H9 (cell line): ENCODE measurements at regions not wholly inside any gene's neighbourhood (a gene's known extent, or its start where the extent isn't known, plus 50 kb on each side); places are given as distances from the start of the nearest gene placed in this dataset.

Source experiments
- DNase-seq: peaks from one replicate; pipeline ENCODE4 v3.0.0-alpha.2; 2017
- H2AFZ ChIP-seq: one replicate; pipeline ENCODE4 v1.6.1; 2013; ENCODE audit warnings: mild to moderate bottlenecking, low read length, control low read depth, moderate library complexity
- H2AK5ac ChIP-seq: 2 replicates; pipeline ENCODE4 v1.6.1; 2013; ENCODE audit warnings: low read length, control low read depth, mixed read lengths; ENCODE audit not compliant: insufficient read length
- H2BK120ac ChIP-seq: one replicate; pipeline ENCODE4 v1.6.1; 2013; ENCODE audit warnings: low read depth, mild to moderate bottlenecking, low read length, control low read depth, inconsistent platforms; ENCODE audit not compliant: poor library complexity, severe bottlenecking
- H2BK12ac ChIP-seq: 2 replicates; pipeline ENCODE4 v1.6.1; 2013; ENCODE audit warnings: low read length, control low read depth, mixed read lengths, low read depth; ENCODE audit not compliant: insufficient read length
- H2BK15ac ChIP-seq: 2 replicates; pipeline ENCODE4 v1.6.1; 2013; ENCODE audit warnings: low read depth, low read length, control low read depth
- H2BK20ac ChIP-seq: one replicate; pipeline ENCODE4 v1.6.1; 2013; ENCODE audit warnings: low read depth, mild to moderate bottlenecking, low read length, control low read depth, inconsistent platforms; ENCODE audit not compliant: poor library complexity, severe bottlenecking
- H2BK5ac ChIP-seq: 2 replicates; pipeline ENCODE4 v1.6.1; 2013; ENCODE audit warnings: low read length, control low read depth, mixed read lengths; ENCODE audit not compliant: insufficient read length
- H3K14ac ChIP-seq: 2 replicates; pipeline ENCODE4 v1.6.1; 2013; ENCODE audit warnings: low read length, control low read depth; ENCODE audit not compliant: insufficient read depth
- H3K18ac ChIP-seq: 2 replicates; pipeline ENCODE4 v1.6.1; 2013; ENCODE audit warnings: low read depth, mild to moderate bottlenecking, mixed read lengths, low read length, control low read depth; ENCODE audit not compliant: insufficient read length
- H3K23ac ChIP-seq: 2 replicates; pipeline ENCODE4 v1.6.1; 2013; ENCODE audit warnings: low read length, control low read depth, mixed read lengths, low read depth; ENCODE audit not compliant: insufficient read length
- H3K23me2 ChIP-seq: 2 replicates; pipeline ENCODE4 v1.6.1; 2013; ENCODE audit warnings: low read depth, mild to moderate bottlenecking, mixed read lengths, low read length, control low read depth; ENCODE audit not compliant: insufficient read length, poor library complexity, severe bottlenecking
- H3K27ac ChIP-seq: 2 replicates; pipeline ENCODE4 v1.5.1; 2013; ENCODE audit warnings: low read length, control low read depth, mixed read lengths, low read depth; ENCODE audit not compliant: insufficient read length
- H3K27me3 ChIP-seq: 2 replicates; pipeline ENCODE4 v1.6.1; 2013; ENCODE audit warnings: low read length, control low read depth, inconsistent platforms; ENCODE audit not compliant: insufficient read depth
- H3K4ac ChIP-seq: 2 replicates; pipeline ENCODE4 v1.6.1; 2013; ENCODE audit warnings: low read depth, mild to moderate bottlenecking, control low read depth, inconsistent platforms, low read length, moderate library complexity
- H3K4me1 ChIP-seq: 2 replicates; pipeline ENCODE4 v1.6.1; 2013; ENCODE audit warnings: low read length, control low read depth, inconsistent platforms; ENCODE audit not compliant: insufficient read depth
- H3K4me2 ChIP-seq: 2 replicates; pipeline ENCODE4 v1.6.1; 2013; ENCODE audit warnings: low read length, control low read depth, mixed read lengths; ENCODE audit not compliant: insufficient read length, insufficient read depth
- H3K56ac ChIP-seq: 2 replicates; pipeline ENCODE4 v1.6.1; 2013; ENCODE audit warnings: low read depth, mild to moderate bottlenecking, mixed read lengths, low read length, control low read depth; ENCODE audit not compliant: insufficient read length
- H3K79me1 ChIP-seq: 2 replicates; pipeline ENCODE4 v1.6.1; 2013; ENCODE audit warnings: low read depth, mild to moderate bottlenecking, moderate library complexity, low read length, control low read depth, inconsistent platforms; ENCODE audit not compliant: insufficient read depth, poor library complexity, severe bottlenecking
- H3K79me2 ChIP-seq: 2 replicates; pipeline ENCODE4 v1.6.1; 2013; ENCODE audit warnings: low read length, control low read depth, inconsistent platforms; ENCODE audit not compliant: insufficient read depth
- H3K9ac ChIP-seq: 2 replicates; pipeline ENCODE4 v1.6.1; 2013; ENCODE audit warnings: low read length, control low read depth, mixed read lengths; ENCODE audit not compliant: insufficient read length; ENCODE audit errors: extremely low read depth
- H3K9me3 ChIP-seq: one replicate; pipeline ENCODE4 v1.6.1; 2013; ENCODE audit warnings: low read depth, low read length, inconsistent platforms; ENCODE audit not compliant: control insufficient read depth
- H3T11ph ChIP-seq: one replicate; pipeline ENCODE4 v1.6.1; 2013; ENCODE audit warnings: mild to moderate bottlenecking, low read length, control low read depth, inconsistent platforms
- H4K20me1 ChIP-seq: one replicate; pipeline ENCODE4 v1.6.1; 2013; ENCODE audit not compliant: control insufficient read depth, insufficient read length, insufficient read depth
- H4K5ac ChIP-seq: 2 replicates; pipeline ENCODE4 v1.6.1; 2013; ENCODE audit warnings: low read depth, mild to moderate bottlenecking, mixed read lengths, low read length, control low read depth; ENCODE audit not compliant: insufficient read length
- H4K8ac ChIP-seq: replicated peaks from 2 replicates; pipeline ENCODE4 v1.6.1; 2013; ENCODE audit warnings: low read length, control low read depth, mixed read lengths, low read depth; ENCODE audit not compliant: insufficient read length
- H4K91ac ChIP-seq: 2 replicates; pipeline ENCODE4 v1.6.1; 2013; ENCODE audit warnings: low read depth, mild to moderate bottlenecking, moderate library complexity, mixed read lengths, low read length, control low read depth; ENCODE audit not compliant: insufficient read length
- H3K27ac Mint-ChIP-seq, 3 experiments: 2 replicates in 2 of 3; 3 replicates in 1 of 3; pipeline ENCODE4 v1.8.0; 2020 to 2021; ENCODE audit warnings: mixed read lengths in 3 of 3, mild to moderate bottlenecking in 1 of 3, moderate library complexity in 1 of 3
- H3K27me3 Mint-ChIP-seq: 2 replicates; pipeline ENCODE4 v1.8.0; 2021; ENCODE audit warnings: low read depth, mild to moderate bottlenecking, moderate library complexity, mixed read lengths
- H3K36me3 Mint-ChIP-seq, 3 experiments: 2 replicates in 2 of 3; 3 replicates in 1 of 3; pipeline ENCODE4 v1.8.0; 2020 to 2021; ENCODE audit warnings: low read depth in 3 of 3, mixed read lengths in 3 of 3; ENCODE audit not compliant: insufficient read depth in 1 of 3
- H3K4me1 Mint-ChIP-seq, 2 experiments: 2 replicates each; pipeline ENCODE4 v1.8.0; 2020; ENCODE audit warnings: mixed read lengths in 2 of 2
- H3K4me3 Mint-ChIP-seq, 2 experiments: 2 replicates in 1 of 2; 3 replicates in 1 of 2; pipeline ENCODE4 v1.8.0; 2020 to 2021; ENCODE audit warnings: mild to moderate bottlenecking in 2 of 2, mixed read lengths in 2 of 2, moderate library complexity in 1 of 2
- H3K9me3 Mint-ChIP-seq, 2 experiments: 2 replicates in 1 of 2; 3 replicates in 1 of 2; pipeline ENCODE4 v1.8.0; 2020; ENCODE audit warnings: mild to moderate bottlenecking in 2 of 2, mixed read lengths in 2 of 2, moderate library complexity in 1 of 2
- CTCF ChIP-seq: fragments of 200-600 bp; sonication (generic); conservative IDR thresholded peaks from 3 replicates; pipeline ENCODE4 v1.8.0; 2021; ENCODE audit warnings: antibody characterized with exemption, mild to moderate bottlenecking
- WGBS: extraction: QIAGEN DNeasy Blood & Tissue Kit; methylation state at CpG from one replicate; pipeline ENCODE4 v1.1.7; 2013; ENCODE audit warnings: missing lambda C conversion rate, low lambda C conversion rate, mixed read lengths; ENCODE audit not compliant: insufficient read length; ENCODE audit errors: extremely low coverage; 5-methylcytosine and 5-hydroxymethylcytosine counted together

- Histone ChIP-seq H3K4me1 (no peaks in the 10 kb centered on the region), H2BK5ac (no peak overlapping the region)
These were observed 52.4 kb upstream of the GGTLC1 start for GRCh38 chr20:24040896-24041459.

More at GRCh38 chr20:24040896-24041459, 52.4 kb upstream of the GGTLC1 start:
- no peak overlapping the region for H3K4ac ChIP-seq
- no peaks in the 10 kb centered on the region for H3K79me1 ChIP-seq
- no peaks in the 10 kb centered on the region for H3K36me3 Mint-ChIP-seq
- H2AFZ ChIP-seq = no peak overlapping the region
- no peak overlapping the region for H3K27ac Mint-ChIP-seq
- H4K5ac ChIP-seq = no peak overlapping the region
- WGBS = no CpG with 5 or more reads among the region's 1 CpG
- H3K56ac ChIP-seq = no peak overlapping the region
- H4K8ac ChIP-seq = no peak overlapping the region
- DNase-seq = no peak
- no peaks in the 10 kb centered on the region for H3K27me3 ChIP-seq
- no peaks in the 10 kb centered on the region for H3K27me3 Mint-ChIP-seq
- no peak overlapping the region for H3K9ac ChIP-seq
- no peak overlapping the region for H3K4me2 ChIP-seq
- H3K9me3 Mint-ChIP-seq = no peaks in the 10 kb centered on the region
- H3K18ac ChIP-seq = no peak overlapping the region
- H3K27ac ChIP-seq = no peak overlapping the region
- H2BK120ac ChIP-seq = no peak overlapping the region
- no peaks in the 10 kb centered on the region for H3K79me2 ChIP-seq
- no peak overlapping the region for H3K14ac ChIP-seq
- no peak overlapping the region for H3T11ph ChIP-seq
- no peaks in the 10 kb centered on the region for H4K20me1 ChIP-seq
- H4K91ac ChIP-seq = no peak overlapping the region
- no peak overlapping the region for H2BK15ac ChIP-seq
- H2AK5ac ChIP-seq = no peak overlapping the region
- H3K9me3 ChIP-seq = no peaks in the 10 kb centered on the region
- H2BK20ac ChIP-seq = no peak overlapping the region
- H3K4me3 Mint-ChIP-seq = no peak overlapping the region
- no peak overlapping the region for H2BK12ac ChIP-seq
- no peaks in the 10 kb centered on the region for H3K4me1 Mint-ChIP-seq
- no peak for TF ChIP-seq CTCF
- H3K23me2 ChIP-seq = no peaks in the 10 kb centered on the region
- no peak overlapping the region for H3K23ac ChIP-seq
